Testis (tissue), 2 donors: ENCODE measurements at regions not wholly inside any gene's neighbourhood (a gene's known extent, or its start where the extent isn't known, plus 50 kb on each side); places are given as distances from the start of the nearest gene placed in this dataset.

Experiments
- POLR2A ChIP-seq: fragments of 450-650 bp; IDR thresholded peaks from one replicate; pipeline ENCODE4 v1.6.1; 2017; ENCODE audit warnings: antibody characterized with exemption, mild to moderate bottlenecking, moderate library complexity
- TF ChIP-seq, protein P1 (sequence below), 3 experiments: fragments of 450-650 bp in 2 of 3; fragments of 200-600 bp in 1 of 3; sonication (generic) in 1 of 3; IDR thresholded peaks; one replicate each; pipeline ENCODE4 v1.5.1; 2016 to 2019; ENCODE audit warnings: antibody characterized with exemption in 3 of 3, mild to moderate bottlenecking in 2 of 3, moderate library complexity in 1 of 3

DNA sequence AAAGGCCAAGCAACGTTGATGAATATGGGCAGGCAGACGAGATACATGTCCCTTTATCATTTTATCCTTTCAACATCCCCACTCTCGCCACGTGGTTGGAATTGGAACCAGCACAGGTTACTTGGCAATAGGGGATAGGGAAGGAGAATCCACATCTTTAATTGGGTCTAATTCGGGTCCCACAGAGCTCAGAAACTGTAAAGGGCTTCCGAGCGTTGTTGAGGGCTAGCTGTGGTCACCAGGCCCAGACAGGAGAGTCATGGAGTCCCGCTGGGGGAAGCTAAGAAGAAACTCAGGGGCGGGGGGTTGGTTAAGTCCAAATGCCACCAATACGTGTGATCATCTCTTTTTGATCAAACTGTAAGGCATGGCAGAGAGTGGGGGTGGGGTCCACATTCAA lies 271.3 kb upstream of the ZFHX3 start:
- TF ChIP-seq, protein P1, sequence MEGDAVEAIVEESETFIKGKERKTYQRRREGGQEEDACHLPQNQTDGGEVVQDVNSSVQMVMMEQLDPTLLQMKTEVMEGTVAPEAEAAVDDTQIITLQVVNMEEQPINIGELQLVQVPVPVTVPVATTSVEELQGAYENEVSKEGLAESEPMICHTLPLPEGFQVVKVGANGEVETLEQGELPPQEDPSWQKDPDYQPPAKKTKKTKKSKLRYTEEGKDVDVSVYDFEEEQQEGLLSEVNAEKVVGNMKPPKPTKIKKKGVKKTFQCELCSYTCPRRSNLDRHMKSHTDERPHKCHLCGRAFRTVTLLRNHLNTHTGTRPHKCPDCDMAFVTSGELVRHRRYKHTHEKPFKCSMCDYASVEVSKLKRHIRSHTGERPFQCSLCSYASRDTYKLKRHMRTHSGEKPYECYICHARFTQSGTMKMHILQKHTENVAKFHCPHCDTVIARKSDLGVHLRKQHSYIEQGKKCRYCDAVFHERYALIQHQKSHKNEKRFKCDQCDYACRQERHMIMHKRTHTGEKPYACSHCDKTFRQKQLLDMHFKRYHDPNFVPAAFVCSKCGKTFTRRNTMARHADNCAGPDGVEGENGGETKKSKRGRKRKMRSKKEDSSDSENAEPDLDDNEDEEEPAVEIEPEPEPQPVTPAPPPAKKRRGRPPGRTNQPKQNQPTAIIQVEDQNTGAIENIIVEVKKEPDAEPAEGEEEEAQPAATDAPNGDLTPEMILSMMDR (IDR thresholded peaks at IDR 0.05), result no peak
- no peak for TF ChIP-seq POLR2A
